GM18520 (cell line): ENCODE measurements at regions not wholly inside any gene's neighbourhood (a gene's known extent, or its start where the extent isn't known, plus 50 kb on each side); places are given as distances from the start of the nearest gene placed in this dataset.

Experiments
- ATAC-seq: cut with Tn5 transposase; IDR thresholded peaks from one replicate; pipeline ENCODE4 v1.9.1; 2021; ENCODE audit not compliant: unreplicated experiment

DNA sequence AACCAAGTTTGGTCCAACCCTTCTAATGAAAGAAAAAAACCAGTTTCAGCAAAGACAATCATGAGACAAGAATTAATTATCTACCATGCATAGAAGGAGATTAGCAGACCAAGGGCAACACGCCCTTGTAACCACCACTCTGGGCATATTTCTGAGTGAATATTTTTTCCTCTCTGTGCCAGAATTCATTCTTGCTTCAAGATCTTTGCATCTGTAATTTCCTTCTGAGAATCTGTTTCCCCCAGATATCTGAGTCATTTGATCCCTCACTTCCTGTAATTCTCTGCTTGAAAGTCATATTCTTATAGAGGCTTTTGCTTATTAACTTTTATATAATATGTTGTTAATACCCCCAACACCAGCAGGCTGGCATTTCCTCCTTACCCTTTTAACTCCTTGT, 243.7 kb downstream of the SLC16A7 start:
- ATAC-seq: no peak

DNA sequence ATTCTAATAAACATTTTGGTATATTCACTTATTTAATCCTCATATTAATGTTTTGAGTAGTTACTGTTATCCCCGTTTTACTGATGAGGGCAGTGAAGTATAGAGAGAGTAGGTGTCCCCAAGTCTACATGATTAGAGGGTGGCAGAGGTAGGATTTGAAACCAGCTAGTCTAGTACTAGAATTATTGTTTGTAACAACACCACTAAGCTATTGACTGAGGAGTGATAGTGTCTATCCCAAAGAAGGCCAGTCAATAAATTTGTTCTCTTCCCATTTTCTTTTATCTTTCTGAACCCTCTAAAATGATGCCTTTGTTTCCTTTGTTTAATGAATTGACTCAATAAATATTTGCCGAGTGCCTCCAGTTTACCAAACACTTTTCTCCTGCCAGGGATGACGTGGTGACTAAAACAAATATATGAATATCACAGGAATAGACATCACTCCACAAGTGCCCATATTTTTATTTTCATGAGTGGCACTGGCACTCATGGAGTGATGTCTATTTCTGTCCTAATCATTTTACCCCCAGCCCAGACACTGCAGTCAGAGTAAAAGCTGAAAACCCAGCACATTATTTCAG, 247.5 kb downstream of the SLC16A7 start:
- no peak for ATAC-seq

GRCh38 chr12:59844750-59845149, 248.9 kb downstream of the SLC16A7 start:
- ATAC-seq: no peak

GRCh38 chr12:59845293-59845692, 249.5 kb downstream of the SLC16A7 start:
- ATAC-seq: no peak

- ATAC-seq: no peak
These were observed 251.3 kb downstream of the SLC16A7 start for GRCh38 chr12:59847127-59847526.

- no peak for ATAC-seq
These were observed 254.4 kb downstream of the SLC16A7 start for GRCh38 chr12:59850268-59850667.

- ATAC-seq: no peak
These were observed 262.8 kb downstream of the SLC16A7 start for GRCh38 chr12:59858508-59859170.

GRCh38 chr12:59859171-59859510, 263.3 kb downstream of the SLC16A7 start:
- no peak for ATAC-seq

- no peak for ATAC-seq
These were observed 265.8 kb downstream of the SLC16A7 start for GRCh38 chr12:59861635-59862034.

DNA sequence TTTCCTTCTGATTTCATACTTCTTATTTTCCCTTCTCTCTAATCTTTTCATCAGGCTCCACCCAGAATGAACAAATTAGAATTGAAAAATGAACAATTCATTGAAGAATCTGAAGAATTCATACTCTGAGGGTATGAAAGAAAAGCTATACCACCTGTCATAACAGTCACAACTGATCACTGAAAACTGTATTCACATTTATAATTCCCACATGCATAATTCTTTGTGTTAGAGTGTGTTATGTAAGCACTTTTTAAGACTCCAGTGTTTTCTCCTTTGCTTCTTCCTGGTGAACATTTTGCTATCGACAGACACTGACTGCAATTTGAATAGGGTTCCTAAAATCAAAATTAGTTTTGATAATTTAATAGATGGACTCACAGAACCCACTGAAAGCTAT, 271.2 kb downstream of the SLC16A7 start:
- no peak for ATAC-seq

DNA sequence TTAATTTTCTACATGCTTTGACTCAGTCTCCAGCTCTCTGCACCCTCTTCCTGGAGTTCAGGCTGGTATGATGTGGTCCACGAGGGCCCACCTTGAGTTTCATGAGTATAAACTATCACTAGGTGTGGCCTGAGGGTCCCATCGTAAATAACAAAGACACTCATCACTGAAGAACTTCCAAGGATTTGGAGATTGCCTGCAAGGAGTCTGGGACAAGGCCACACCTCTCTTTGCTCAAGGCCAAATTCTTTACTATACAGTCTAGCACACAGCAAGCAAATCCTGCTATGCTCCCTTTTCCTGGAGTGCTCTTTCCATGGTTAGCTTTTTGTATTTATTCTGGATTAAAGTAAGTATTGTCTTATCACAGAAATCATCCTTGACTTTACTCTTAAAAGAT, 271.9 kb downstream of the SLC16A7 start:
- ATAC-seq: no peak

GRCh38 chr12:59871779-59872178, 275.9 kb downstream of the SLC16A7 start:
- ATAC-seq: no peak

DNA sequence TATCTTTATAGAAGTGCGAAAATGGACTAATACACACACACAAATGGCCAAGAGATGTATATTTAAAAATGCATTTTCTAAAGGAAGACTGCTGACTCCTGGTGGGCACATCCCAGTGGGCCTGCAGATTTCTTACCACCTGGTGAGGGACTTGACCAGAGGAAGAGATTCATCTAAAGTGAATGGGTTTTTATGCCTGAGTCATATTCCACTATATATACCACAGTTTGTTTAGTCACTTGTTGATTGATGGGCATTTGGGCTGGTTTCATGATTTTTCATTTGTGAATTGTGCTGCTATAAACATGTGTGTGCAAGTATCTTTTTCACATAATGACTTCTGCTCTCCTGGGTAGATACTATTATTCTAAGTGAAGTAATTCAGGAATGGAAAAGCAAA, 277.3 kb downstream of the SLC16A7 start:
- no peak for ATAC-seq

DNA sequence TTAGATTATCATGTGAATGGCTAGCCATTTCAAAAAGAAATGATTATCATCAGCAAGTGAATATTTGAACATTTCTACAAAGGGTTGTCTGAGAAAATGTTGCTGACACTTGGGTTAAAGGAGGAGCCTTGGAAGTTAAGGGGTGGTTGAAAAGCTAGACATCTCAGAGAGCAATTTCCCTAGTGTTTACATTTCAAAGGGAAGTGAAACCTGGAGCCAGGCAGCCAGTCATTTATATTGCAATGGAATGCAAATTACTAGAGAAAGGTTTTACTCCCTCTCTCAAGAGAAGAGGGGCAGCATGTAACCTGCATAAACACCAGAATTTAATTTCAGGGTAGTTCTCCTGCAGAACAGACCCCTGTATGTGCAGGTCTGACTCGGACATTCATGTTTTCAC, 279.0 kb downstream of the SLC16A7 start:
- no peak for ATAC-seq

- ATAC-seq: no peak
These were observed 290.4 kb downstream of the SLC16A7 start for GRCh38 chr12:59886131-59886733.

DNA sequence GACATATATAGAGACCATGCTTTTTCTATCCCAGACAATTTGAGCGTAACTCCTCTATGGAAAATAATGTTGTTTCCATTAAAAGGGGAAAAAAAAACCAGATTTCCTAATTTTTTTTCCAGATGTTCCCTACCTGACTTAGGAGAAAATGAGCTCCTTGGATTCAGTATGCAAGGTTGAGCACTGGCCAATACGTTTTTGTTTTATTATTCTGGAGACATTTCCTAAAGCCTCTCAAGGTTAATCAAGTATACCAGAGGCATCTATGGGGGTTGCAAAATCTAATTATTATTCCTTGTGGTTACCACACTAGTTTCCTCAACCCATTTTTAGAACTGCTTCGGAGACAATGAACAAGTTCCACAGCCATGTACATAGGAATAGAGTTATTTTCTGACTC, 291.3 kb downstream of the SLC16A7 start:
- ATAC-seq: no peak

DNA sequence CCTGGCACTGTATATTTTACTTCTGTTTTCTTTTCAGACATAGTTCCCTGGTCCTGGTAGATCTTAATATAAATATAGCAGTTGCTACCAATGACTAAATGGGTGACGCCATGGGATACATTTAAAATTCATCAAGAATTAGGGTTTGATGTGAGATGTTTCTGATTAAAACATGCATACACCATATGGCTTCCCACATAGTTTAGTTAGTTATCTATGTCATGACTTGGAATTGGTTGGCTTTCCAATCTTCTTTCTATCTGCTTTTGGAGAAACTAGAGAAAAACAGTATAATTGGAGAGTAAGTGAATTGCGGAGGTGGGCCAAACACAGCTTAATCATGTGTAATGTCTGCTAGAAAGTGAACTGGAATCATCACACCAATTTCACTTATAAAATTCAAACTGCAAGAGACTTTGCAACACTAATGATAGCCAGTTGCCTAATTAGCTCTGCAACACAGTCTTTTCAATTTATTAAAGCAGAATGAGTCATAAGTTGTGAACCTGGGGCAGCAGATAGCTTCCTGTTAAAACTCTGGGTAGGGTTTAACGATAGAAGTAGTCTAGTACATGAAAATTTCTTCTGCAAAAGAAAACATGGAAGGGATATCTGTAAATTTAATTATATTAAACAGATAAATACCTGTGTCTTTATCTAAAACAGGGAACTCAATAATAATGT, 295.2 kb downstream of the SLC16A7 start:
- no peak for ATAC-seq

DNA sequence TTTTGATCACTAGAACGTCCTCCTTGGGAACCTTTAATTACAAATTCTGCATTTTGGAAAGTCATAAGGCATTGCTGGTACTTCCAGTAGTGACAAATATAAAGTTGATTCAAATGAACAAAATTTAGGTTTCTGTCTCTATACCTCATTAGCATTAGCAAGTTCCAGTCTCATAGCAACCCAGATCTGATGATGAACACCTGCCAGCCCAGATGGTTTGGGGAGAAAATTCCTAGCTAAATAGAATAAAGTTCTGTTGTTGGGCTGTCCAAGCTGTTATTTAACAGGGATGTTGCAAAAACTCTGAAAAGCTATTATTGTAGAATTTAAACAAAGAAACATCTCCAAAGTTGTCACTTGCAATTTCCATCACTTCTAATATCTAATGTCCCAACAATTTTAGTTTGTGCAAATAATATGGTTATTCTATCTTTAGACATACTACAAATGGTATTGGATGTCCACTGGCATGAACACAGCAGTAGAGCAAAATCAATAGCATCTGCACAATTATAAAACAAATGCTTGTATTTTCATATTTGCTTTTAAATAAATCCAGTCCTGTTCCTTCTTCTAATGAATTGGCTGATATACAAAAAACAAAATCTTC, 299.4 kb downstream of the SLC16A7 start:
- ATAC-seq: no peak

GRCh38 chr12:59904874-59905521, 309.2 kb downstream of the SLC16A7 start:
- ATAC-seq: no peak

DNA sequence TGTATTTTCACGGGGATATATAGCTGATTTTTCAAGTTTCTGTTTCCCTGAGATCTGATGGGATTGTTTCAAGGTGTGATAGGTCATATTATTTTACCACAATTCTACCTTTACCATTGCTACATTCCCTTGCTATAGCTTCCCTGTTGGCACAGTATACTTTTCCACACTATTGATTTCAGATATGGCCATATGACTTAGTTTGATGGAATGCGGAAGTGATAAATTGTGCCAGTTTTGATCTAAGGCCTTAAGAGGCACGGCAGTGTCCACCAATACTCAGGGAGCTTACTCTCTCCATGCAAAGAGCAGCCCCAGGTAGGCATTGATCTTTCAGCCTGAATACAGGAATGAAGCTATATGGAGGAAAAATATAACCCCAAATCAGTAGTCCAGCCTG, 315.7 kb downstream of the SLC16A7 start:
- no peak for ATAC-seq

GRCh38 chr12:59916988-59917387, 321.2 kb downstream of the SLC16A7 start:
- no peak for ATAC-seq
